ENCODE measurements at regions not wholly inside any gene's neighbourhood (a gene's known extent, or its start where the extent isn't known, plus 50 kb on each side); places are given as distances from the start of the nearest gene placed in this dataset.

DNA sequence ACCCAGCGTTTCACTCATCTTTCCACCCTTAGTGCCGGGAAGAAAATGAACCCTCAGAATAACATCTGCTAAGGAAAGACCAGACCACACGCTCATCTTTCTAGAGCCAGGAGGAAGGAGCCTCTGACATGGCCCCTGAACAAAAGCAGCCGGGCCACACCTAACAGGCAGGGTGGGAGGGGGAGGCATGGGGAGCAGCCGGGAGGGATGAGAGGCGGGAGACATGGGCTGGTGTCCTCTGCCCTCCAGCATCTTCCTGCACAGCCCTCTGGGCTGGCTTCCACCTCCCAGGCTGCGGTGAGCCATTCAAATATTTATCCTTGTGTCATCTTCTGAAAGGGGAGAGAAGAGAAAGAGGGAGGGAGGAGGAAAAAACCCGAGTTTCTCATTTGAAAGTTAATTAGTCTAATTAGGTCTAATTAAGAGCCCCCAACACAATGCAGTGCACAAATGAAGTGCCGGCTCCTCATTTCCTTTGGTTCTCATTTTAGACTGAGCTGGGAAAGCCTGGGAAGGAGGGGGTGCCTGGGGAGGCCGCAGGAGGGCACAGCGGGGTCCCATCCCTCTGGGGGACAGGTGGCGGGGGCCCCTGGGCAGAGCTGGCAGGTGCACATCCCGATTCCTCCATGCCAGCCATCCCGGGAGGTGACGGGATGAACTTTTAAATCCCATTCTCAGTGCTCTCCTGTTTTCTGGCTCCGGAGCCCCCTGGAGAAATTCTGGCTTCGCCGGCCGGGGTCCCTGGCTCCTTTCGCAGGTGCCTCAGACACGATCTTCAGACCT lies 90.5 kb downstream of the ENGASE start:
- Histone ChIP-seq H3K4me3 (ENCODE audit: low read length) (no peak overlapping the region), H3K9me3 (ENCODE audit: control insufficient read depth, insufficient read depth, low read length) (no peaks in the 10 kb centered on the region), H3K4me1 (ENCODE audit: control insufficient read depth, insufficient read depth, low read length) (no peaks in the 10 kb centered on the region), H3K27me3 (ENCODE audit: control insufficient read depth, insufficient read depth, low read length) (no peaks in the 10 kb centered on the region), H3K27ac (ENCODE audit: low read length) (no peak overlapping the region), H3K36me3 (ENCODE audit: control insufficient read depth, insufficient read depth, low read length) (no peaks in the 10 kb centered on the region)
- WGBS (ENCODE audit: insufficient coverage, insufficient read length): no CpG with 5 or more reads among the region's 21 CpGs
- no peak for DNase-seq (ENCODE audit: low read depth, low spot score)

DNA sequence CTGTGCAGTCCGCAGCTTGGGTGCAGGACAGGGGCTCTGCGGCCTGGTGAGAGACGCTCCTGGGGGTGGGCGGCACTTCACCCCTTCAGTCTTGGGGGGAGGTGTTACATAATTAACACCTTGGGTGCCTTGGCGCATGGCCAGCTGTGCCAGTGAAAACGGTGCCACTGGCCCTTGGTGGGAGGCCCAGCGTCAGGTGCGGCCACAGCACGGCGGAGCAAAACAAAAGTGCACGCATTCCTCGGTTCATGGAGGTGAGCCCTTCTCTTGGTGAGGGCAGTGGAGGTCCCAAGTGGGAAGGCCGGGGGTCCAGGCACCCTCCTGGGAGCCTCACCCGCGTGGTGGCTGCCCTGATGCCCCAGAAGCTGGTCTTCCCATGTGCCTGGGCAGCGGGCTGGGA lies 89.8 kb downstream of the ENGASE start:
- Histone ChIP-seq H3K4me1 (ENCODE audit: control insufficient read depth, insufficient read depth, low read length) (no peaks in the 10 kb centered on the region), H3K36me3 (ENCODE audit: control insufficient read depth, insufficient read depth, low read length) (no peaks in the 10 kb centered on the region), H3K27me3 (ENCODE audit: control insufficient read depth, insufficient read depth, low read length) (no peaks in the 10 kb centered on the region), H3K4me3 (ENCODE audit: low read length) (no peak overlapping the region), H3K27ac (ENCODE audit: low read length) (no peak overlapping the region), H3K9me3 (ENCODE audit: control insufficient read depth, insufficient read depth, low read length) (no peaks in the 10 kb centered on the region)
- no peak for DNase-seq (ENCODE audit: low read depth, low spot score)
- WGBS (ENCODE audit: insufficient coverage, insufficient read length): no CpG with 5 or more reads among the region's 16 CpGs

DNA sequence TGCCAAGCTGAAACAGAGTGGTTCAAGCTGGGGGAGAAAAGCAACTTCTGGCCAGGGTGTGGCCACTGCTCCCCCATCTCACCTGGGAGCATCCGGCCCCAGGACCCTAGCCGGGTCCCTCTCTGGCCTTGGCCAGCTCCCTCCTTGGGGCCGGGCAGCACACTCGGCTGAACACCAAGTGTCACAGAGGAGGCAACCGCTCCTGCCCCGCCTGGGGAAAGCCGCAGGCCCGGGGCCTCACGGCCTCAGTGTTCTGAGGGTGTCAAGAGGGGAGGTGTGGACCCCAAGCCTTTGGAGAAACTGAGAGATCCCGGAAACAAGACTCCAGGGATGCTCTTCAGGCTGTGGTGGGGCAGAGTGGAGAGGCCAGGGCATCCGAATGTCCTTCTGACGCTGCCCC lies 88.4 kb downstream of the ENGASE start:
- Histone ChIP-seq H3K27me3 (ENCODE audit: control insufficient read depth, insufficient read depth, low read length) (no peaks in the 10 kb centered on the region), H3K9me3 (ENCODE audit: control insufficient read depth, insufficient read depth, low read length) (no peaks in the 10 kb centered on the region), H3K4me1 (ENCODE audit: control insufficient read depth, insufficient read depth, low read length) (no peaks in the 10 kb centered on the region), H3K27ac (ENCODE audit: low read length) (no peak overlapping the region), H3K4me3 (ENCODE audit: low read length) (no peak overlapping the region), H3K36me3 (ENCODE audit: control insufficient read depth, insufficient read depth, low read length) (no peaks in the 10 kb centered on the region)
- no CpG with 5 or more reads among the region's 12 CpGs for WGBS (ENCODE audit: insufficient coverage, insufficient read length)
- DNase-seq (ENCODE audit: low read depth, low spot score): no peak

DNA sequence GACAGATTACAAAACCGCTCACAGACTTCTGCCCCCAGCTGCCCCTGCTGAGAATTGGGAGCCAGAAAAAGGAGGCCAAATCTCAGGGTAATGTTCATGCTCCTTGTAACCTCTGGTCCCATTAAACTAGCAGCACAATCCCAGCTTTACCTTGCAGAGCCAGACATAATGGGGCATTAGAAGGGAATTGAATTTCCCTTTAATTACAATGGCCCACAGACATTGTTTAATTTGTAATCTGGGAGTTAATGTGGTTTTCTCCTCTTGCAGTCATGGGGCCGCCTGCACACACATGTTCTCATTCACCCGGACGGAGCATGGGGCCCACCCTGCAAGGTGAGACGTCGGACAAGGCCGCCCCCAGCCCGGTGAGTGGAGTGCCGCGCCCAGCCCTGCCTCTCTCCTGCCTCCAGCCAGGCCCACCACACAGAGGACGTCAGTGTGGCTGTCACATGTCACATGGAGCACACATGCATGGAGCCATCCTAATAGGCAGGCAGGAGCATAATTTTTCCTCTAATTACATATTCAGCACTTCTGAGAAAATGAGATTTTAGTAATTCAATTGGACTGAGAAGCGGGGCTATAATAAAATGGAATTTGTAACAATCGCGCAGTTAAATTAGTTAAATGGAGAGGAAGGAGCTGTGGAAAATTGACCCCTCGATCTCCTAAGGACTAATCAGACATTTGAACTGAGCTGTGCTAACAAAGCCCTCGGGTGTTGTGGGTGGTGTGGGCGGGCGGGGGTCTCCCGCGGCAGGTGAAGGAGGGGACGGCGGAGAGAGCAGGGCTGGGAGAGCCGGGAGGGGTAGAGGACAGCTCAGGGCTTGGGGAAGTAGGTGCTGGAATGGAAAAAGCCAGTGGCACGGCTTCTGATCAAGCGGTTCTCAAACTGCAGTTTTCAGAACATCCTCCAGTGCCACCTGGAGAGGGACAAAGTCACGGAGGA lies 87.7 kb downstream of the ENGASE start:
- WGBS (ENCODE audit: insufficient coverage, insufficient read length): no CpG with 5 or more reads among the region's 26 CpGs
- Histone ChIP-seq H3K4me3 (ENCODE audit: low read length) (no peak overlapping the region), H3K36me3 (ENCODE audit: control insufficient read depth, insufficient read depth, low read length) (no peaks in the 10 kb centered on the region), H3K9me3 (ENCODE audit: control insufficient read depth, insufficient read depth, low read length) (no peaks in the 10 kb centered on the region), H3K4me1 (ENCODE audit: control insufficient read depth, insufficient read depth, low read length) (no peaks in the 10 kb centered on the region), H3K27me3 (ENCODE audit: control insufficient read depth, insufficient read depth, low read length) (no peaks in the 10 kb centered on the region), H3K27ac (ENCODE audit: low read length) (no peak overlapping the region)
- DNase-seq (ENCODE audit: low read depth, low spot score): no peak

DNA sequence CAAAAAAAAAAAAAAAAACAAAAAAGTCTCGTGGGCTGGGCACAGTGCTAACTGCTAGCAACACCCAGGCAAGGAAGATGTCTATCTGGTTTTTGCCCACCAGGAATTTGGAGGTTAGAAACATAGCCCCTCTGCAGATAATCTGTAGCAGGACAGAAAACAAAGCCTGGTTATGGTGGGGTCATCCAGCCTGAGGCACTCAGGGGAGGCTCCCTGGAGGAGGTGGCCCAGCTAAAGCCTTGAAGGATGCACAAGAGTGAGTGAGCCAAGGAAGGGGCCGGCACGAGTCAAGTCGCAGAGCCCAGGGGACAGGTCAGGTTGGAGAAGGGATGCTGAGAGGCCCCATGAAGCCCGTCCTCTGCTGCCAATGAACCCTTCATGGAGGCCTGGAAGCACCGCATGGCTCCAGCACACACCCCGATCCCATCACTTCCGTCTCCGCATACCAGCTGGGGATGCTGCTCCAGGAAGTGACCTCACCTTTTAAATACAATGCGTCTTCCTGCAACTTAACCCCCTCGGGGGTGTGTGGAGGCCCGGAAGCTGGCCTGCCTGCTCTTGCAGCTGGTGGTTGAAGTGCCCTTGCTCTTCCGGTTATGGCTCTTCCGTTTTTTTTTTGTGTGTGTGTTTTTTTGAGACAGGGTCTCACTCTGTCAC lies 86.5 kb downstream of the ENGASE start:
- DNase-seq (ENCODE audit: low read depth, low spot score): no peak
- H3K27ac ChIP-seq (ENCODE audit: low read length): no peak overlapping the region
- H3K27me3 ChIP-seq (ENCODE audit: control insufficient read depth, insufficient read depth, low read length): no peaks in the 10 kb centered on the region
- no peaks in the 10 kb centered on the region for H3K4me1 ChIP-seq (ENCODE audit: control insufficient read depth, insufficient read depth, low read length)
- no CpG with 5 or more reads among the region's 14 CpGs for WGBS (ENCODE audit: insufficient coverage, insufficient read length)
- H3K36me3 ChIP-seq (ENCODE audit: control insufficient read depth, insufficient read depth, low read length): no peaks in the 10 kb centered on the region
- H3K9me3 ChIP-seq (ENCODE audit: control insufficient read depth, insufficient read depth, low read length): no peaks in the 10 kb centered on the region
- no peak overlapping the region for H3K4me3 ChIP-seq (ENCODE audit: low read length)

DNA sequence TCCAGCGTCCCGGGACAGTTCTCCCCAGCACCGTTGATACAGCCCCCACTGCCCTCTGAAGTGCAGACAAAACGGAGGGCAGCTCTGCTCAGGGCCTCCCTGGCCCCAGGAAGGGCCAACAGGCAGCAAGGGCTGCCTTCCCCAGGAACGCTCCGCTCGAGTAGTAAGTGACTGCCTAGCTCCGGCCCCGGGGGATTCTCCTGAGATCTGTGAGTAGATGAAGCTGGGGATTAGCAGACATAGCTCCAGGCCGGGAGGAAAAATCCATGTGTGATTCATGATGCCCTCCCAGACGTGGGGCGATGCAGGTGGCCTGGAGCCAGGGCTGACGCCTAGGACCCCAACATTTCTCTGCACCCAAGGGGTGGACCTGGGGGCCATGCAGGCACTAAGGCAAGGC lies 85.3 kb downstream of the ENGASE start:
- no peaks in the 10 kb centered on the region; the same call in 1 of the 2 replicates for H3K36me3 ChIP-seq (ENCODE audit: control insufficient read depth, insufficient read depth, low read length)
- no peak overlapping the region for H3K27ac ChIP-seq (ENCODE audit: low read length)
- no peak overlapping the region for H3K4me3 ChIP-seq (ENCODE audit: low read length)
- DNase-seq (ENCODE audit: low read depth, low spot score): no peak
- no peaks in the 10 kb centered on the region for H3K9me3 ChIP-seq (ENCODE audit: control insufficient read depth, insufficient read depth, low read length)
- no CpG with 5 or more reads among the region's 13 CpGs for WGBS (ENCODE audit: insufficient coverage, insufficient read length)
- H3K4me1 ChIP-seq (ENCODE audit: control insufficient read depth, insufficient read depth, low read length): no peaks in the 10 kb centered on the region; the same call in 1 of the 2 replicates
- no peaks in the 10 kb centered on the region for H3K27me3 ChIP-seq (ENCODE audit: control insufficient read depth, insufficient read depth, low read length)

DNA sequence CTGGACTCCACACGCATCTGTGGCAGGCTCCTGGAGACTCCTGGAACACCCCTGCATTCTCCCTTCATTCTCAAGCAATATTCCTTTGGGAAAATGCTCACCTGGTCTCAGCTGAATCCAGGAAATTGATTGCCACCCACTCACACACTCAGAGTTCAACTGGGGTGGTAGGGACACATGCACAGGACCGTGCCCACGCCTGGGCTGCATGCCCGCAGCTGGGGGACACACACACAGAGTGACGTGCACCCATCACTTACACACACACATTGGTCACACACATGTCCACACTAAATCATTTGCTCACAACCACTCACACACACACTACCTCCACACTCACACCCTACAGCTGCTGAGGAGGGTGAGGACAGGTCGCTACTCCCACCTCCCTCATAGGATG lies 84.8 kb downstream of the ENGASE start:
- WGBS (ENCODE audit: insufficient coverage, insufficient read length): no CpG with 5 or more reads among the region's 6 CpGs
- no peak for DNase-seq (ENCODE audit: low read depth, low spot score)
- H3K27ac ChIP-seq (ENCODE audit: low read length): no peak overlapping the region

DNA sequence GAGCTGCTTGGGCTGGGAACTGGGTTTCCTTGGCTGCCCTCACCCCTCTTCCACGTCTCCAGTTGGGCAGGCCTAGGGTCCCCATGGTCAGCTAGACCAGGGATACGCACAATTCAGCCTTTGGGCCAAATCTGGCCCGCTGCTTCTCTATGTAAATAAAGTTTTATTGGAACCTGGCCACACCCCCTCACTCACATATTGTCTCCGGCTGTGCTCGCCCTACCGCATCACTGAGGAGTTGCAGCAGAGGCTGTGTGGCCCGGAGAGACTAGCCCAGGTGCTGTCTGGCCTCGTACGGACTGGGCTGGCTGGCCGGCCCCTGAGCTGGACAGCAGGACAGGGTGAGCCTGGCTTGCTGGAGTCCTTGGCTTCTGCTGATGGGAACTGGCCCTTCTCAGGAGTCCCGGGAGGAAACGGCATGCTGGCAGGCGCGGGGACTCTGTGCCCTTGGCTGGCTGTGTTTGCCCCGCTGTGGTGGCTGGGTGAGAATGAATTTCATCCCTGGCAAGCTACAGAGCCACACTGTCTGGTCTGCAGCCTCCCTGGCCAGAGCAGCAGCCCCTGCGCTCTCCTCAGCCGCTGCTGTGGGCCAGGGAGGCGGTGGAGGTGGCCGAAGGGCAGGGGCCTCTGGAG lies 82.0 kb downstream of the ENGASE start:
- Histone ChIP-seq H3K9me3 (ENCODE audit: control insufficient read depth, insufficient read depth, low read length) (no peaks in the 10 kb centered on the region), H3K4me1 (ENCODE audit: control insufficient read depth, insufficient read depth, low read length) (peaks cover 6% of the 10 kb centered on the region), H3K27me3 (ENCODE audit: control insufficient read depth, insufficient read depth, low read length) (no peaks in the 10 kb centered on the region), H3K27ac (ENCODE audit: low read length) (no peak overlapping the region), H3K36me3 (ENCODE audit: control insufficient read depth, insufficient read depth, low read length) (no peaks in the 10 kb centered on the region; the same call in 1 of the 2 replicates), H3K4me3 (ENCODE audit: low read length) (no peak overlapping the region)
- DNase-seq (ENCODE audit: low read depth, low spot score): no peak
- no CpG with 5 or more reads among the region's 19 CpGs for WGBS (ENCODE audit: insufficient coverage, insufficient read length)

More for the DNA sequence above, 84.8 kb downstream of the ENGASE start:
- Histone ChIP-seq H3K4me1 (ENCODE audit: control insufficient read depth, insufficient read depth, low read length) (no peaks in the 10 kb centered on the region; the same call in 1 of the 2 replicates), H3K9me3 (ENCODE audit: control insufficient read depth, insufficient read depth, low read length) (no peaks in the 10 kb centered on the region), H3K27me3 (ENCODE audit: control insufficient read depth, insufficient read depth, low read length) (no peaks in the 10 kb centered on the region), H3K4me3 (ENCODE audit: low read length) (no peak overlapping the region), H3K36me3 (ENCODE audit: control insufficient read depth, insufficient read depth, low read length) (no peaks in the 10 kb centered on the region; the same call in 1 of the 2 replicates)

DNA sequence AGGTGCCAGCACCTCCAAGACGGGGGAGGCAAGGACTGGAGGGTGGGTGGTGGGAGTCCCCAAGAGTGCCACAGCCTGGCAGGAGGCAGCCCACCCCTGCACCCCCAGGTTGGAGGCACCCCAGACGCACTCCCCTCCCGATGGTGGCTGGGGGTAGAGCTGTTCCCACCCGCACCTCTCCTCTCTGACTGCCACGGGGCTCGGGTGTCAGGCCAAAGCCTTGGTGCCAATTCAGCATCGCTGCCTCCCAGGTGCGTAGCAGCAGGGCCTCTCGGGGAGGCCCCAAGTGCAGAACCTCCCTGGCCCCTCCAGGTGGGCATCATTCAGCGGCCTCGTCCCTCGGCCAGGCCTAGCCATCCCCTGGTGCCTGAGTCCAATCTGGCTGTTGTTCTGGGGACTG lies 81.1 kb downstream of the ENGASE start:
- WGBS (ENCODE audit: insufficient coverage, insufficient read length): no CpG with 5 or more reads among the region's 12 CpGs
- H3K27me3 ChIP-seq (ENCODE audit: control insufficient read depth, insufficient read depth, low read length): no peaks in the 10 kb centered on the region
- no peak overlapping the region for H3K27ac ChIP-seq (ENCODE audit: low read length)
- H3K36me3 ChIP-seq (ENCODE audit: control insufficient read depth, insufficient read depth, low read length): no peaks in the 10 kb centered on the region; the same call in 1 of the 2 replicates
- H3K9me3 ChIP-seq (ENCODE audit: control insufficient read depth, insufficient read depth, low read length): no peaks in the 10 kb centered on the region
- H3K4me1 ChIP-seq (ENCODE audit: control insufficient read depth, insufficient read depth, low read length): peaks cover 6% of the 10 kb centered on the region
- DNase-seq (ENCODE audit: low read depth, low spot score): no peak
- H3K4me3 ChIP-seq (ENCODE audit: low read length): no peak overlapping the region

All from iPS DF 6.9 (cell line).